ENCODE measurements at regions not wholly inside any gene's neighbourhood (a gene's known extent, or its start where the extent isn't known, plus 50 kb on each side); places are given as distances from the start of the nearest gene placed in this dataset.

DNA sequence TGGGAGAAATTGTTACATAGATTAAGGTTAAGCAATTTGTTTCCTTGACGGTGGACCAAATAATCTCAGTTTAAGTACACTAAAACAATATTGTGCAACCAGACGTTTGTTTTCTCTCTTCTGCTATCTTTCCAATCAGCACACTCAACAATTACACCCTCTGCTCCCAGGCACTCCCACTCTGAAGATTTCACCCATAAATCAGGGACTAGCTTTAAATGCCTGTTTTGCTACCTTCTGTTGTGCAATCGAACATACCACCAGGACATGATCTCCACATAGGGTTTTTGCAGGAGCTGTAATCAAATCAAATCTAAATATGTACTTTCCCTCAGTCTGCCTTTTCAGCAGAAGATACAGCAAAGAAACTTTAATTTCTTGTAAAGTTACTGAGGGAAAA is 405.8 kb upstream of the TLE4 start:
- no peak overlapping the region for H3K27ac Mint-ChIP-seq
- peaks cover 7% of the 10 kb centered on the region for H3K9me3 Mint-ChIP-seq
- H3K4me3 Mint-ChIP-seq: no peak overlapping the region
- DNase-seq: no peak
- no peaks in the 10 kb centered on the region for H3K36me3 Mint-ChIP-seq (ENCODE audit: low read depth)
- ATAC-seq: no peak
- H3K27me3 Mint-ChIP-seq: peaks cover 10% of the 10 kb centered on the region
- peaks cover 4% of the 10 kb centered on the region for H3K4me1 Mint-ChIP-seq

DNA sequence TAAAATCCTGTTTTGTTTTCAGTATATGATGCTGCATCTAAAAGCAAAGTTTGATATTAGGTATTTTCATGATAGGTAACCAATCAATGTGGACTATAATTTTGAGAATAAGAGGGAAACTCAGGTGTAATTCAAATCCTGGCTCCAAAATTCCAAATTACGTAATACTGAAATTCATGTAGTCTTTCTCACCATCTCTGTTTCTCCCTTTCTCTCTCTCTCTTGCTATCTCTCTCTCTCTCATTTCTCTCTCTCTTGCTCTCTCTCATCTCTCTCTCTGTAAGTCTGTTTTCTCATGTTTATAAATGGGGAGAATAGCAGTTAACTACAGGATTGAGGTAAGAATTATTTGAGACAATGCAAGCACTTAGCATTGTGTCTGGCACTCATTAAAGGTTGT is 401.1 kb upstream of the TLE4 start:
- ATAC-seq (no peak), DNase-seq (no peak)
- H3K27me3 Mint-ChIP-seq: peaks cover 4% of the 10 kb centered on the region
- no peaks in the 10 kb centered on the region for H3K36me3 Mint-ChIP-seq (ENCODE audit: low read depth)
- no peaks in the 10 kb centered on the region for H3K4me1 Mint-ChIP-seq
- no peak overlapping the region for H3K4me3 Mint-ChIP-seq
- no peak overlapping the region for H3K27ac Mint-ChIP-seq
- peaks cover 7% of the 10 kb centered on the region for H3K9me3 Mint-ChIP-seq

DNA sequence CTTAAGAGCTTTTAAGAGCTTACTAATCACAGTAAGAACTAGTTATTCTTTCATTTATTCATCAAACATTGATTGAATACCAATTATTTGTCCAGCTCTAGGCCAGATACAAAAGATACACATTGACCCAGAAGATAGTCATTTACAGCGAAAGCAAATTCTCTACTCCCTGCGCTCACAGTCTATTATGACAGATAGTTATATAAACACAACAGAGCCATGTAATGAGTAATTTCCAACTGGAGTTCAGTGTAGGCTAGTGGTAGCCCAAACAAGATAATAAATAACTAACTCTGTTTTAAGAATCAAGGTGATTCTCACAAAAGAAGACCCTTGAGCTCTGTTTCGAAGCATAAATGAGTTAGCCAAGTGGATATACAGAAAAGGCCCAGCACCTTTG is 397.8 kb upstream of the TLE4 start:
- H3K4me3 Mint-ChIP-seq: no peak overlapping the region
- no peak for DNase-seq
- no peaks in the 10 kb centered on the region for H3K4me1 Mint-ChIP-seq
- no peak for ATAC-seq
- peaks cover 3% of the 10 kb centered on the region for H3K27me3 Mint-ChIP-seq
- H3K9me3 Mint-ChIP-seq: peaks cover 7% of the 10 kb centered on the region
- no peaks in the 10 kb centered on the region for H3K36me3 Mint-ChIP-seq (ENCODE audit: low read depth)
- H3K27ac Mint-ChIP-seq: no peak overlapping the region

DNA sequence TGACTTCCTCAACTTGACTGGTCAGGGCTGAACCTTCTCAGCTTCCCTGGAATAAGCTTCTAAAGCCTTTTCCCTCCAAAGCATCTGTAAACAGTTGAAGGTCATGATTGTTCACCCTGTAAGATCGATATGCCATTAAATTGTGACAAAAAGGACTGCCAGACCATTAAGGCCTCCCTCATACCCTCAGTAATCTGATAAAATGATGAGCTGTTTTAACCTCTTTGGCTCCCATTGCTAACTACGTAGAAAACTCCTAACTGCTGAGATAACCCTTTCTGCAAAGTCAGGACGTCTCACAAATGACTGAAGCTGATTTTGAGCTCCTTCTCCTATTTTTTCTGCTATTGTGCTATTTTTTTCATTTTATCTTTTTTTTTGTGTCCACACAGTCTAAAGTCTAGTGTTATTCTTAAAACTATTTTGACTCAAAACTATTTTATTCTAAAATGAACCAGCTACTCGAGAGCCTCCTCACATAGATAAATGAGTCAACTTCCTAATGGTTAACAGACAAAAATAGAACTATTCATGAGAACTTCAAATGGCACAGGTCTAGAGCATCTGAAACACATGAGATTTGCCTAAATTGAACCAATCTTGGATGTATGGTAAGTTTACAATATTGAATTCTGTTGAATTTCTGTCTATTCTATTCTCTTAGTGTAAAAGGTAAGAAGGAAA is 395.6 kb upstream of the TLE4 start:
- no peak overlapping the region for H3K4me3 Mint-ChIP-seq
- H3K27me3 Mint-ChIP-seq: no peaks in the 10 kb centered on the region
- ATAC-seq: no peak
- no peak overlapping the region for H3K27ac Mint-ChIP-seq
- no peaks in the 10 kb centered on the region for H3K9me3 Mint-ChIP-seq
- H3K4me1 Mint-ChIP-seq: no peaks in the 10 kb centered on the region
- DNase-seq: no peak
- no peaks in the 10 kb centered on the region for H3K36me3 Mint-ChIP-seq (ENCODE audit: low read depth)

DNA sequence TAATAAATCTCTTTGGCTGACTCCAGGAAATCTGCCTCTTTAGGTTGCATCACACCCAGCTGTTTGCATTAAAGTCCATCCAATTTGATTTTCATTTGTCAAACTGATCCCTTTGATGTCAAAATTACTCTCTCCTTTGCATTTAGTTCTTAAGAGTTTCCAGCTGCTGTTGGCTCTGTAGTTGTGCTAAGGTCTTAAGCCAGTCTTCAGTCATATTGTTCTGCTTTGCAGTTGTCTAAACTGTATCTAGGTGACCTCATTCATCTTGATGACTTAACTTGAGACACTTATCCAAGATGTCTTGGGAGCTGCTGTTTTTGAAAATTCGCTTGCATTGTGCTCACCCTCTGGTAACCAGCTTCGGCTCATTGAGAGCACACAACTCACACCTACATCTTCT is 386.9 kb upstream of the TLE4 start:
- Mint-ChIP-seq H3K4me1 (no peaks in the 10 kb centered on the region), H3K27ac (no peak overlapping the region), H3K9me3 (no peaks in the 10 kb centered on the region), H3K36me3 (ENCODE audit: low read depth) (no peaks in the 10 kb centered on the region), H3K4me3 (no peak overlapping the region), H3K27me3 (no peaks in the 10 kb centered on the region)
- DNase-seq (no peak), ATAC-seq (no peak)

DNA sequence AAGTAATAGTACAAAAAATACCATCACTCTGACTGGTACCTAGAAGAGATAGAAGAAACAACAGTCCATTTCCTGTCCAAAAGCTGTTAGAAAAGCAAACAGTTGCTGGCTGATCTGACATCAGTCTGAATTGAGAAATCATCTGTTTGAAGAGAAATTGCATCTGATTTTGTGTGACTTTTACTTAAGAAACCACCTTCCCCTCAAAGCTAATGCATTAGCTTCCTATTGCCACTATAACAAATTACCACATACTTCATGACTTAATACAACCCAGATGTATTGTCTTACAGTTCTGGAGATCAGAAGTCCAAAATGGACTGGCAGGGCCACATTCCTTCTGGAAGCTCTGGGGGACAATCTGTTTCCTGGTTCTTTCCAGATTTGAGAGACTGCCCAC is 385.9 kb upstream of the TLE4 start:
- H3K4me1 Mint-ChIP-seq: no peaks in the 10 kb centered on the region
- no peaks in the 10 kb centered on the region for H3K36me3 Mint-ChIP-seq (ENCODE audit: low read depth)
- DNase-seq: no peak
- H3K27ac Mint-ChIP-seq: no peak overlapping the region
- no peaks in the 10 kb centered on the region for H3K27me3 Mint-ChIP-seq
- no peaks in the 10 kb centered on the region for H3K9me3 Mint-ChIP-seq
- ATAC-seq: no peak
- no peak overlapping the region for H3K4me3 Mint-ChIP-seq

DNA sequence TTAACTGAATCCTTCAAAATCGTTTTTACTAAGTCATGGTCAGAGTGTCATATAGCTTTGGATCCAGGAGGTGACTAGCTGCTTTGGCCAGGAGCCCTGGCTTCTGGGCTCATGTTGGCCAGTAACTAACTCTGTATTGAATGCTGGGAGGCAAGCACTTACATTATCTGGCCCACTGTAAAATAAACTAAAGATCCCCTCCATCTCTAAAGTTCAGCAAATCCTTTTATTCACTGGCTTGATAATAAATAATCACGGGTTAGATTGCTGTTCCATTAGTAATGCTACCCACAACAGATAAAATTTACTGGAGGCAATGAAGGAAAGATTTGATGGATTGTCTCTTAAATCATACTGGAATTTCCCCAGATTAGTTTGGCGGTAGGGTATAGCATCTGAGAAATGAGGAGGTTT is 382.2 kb upstream of the TLE4 start:
- no peaks in the 10 kb centered on the region for H3K27me3 Mint-ChIP-seq
- H3K9me3 Mint-ChIP-seq: no peaks in the 10 kb centered on the region
- H3K36me3 Mint-ChIP-seq (ENCODE audit: low read depth): no peaks in the 10 kb centered on the region
- H3K4me1 Mint-ChIP-seq: no peaks in the 10 kb centered on the region
- no peak overlapping the region for H3K27ac Mint-ChIP-seq
- ATAC-seq (no peak), DNase-seq (no peak)
- H3K4me3 Mint-ChIP-seq: no peak overlapping the region

DNA sequence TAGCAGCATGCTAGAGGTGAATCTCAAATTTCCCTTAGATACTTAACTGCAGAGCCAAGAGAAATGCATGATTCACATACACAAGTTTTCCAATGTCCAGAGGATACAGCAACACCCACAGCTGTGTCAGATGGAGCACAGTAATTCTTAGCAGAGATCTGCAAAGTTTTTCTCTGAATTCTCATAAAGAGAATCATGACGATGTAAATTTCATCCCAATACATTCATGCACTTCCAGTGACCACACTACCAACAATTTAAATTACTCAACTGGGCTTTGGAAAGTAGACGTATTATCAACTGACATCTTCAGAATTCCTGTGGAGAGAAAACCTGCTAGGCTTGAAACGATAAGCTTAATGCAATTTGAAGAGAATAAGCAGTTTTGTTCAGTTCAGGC is 378.8 kb upstream of the TLE4 start:
- DNase-seq (no peak), ATAC-seq (no peak)
- H3K9me3 Mint-ChIP-seq: no peaks in the 10 kb centered on the region
- no peaks in the 10 kb centered on the region for H3K27me3 Mint-ChIP-seq
- no peak overlapping the region for H3K4me3 Mint-ChIP-seq
- H3K27ac Mint-ChIP-seq: no peak overlapping the region
- no peaks in the 10 kb centered on the region for H3K36me3 Mint-ChIP-seq (ENCODE audit: low read depth)
- H3K4me1 Mint-ChIP-seq: no peaks in the 10 kb centered on the region

DNA sequence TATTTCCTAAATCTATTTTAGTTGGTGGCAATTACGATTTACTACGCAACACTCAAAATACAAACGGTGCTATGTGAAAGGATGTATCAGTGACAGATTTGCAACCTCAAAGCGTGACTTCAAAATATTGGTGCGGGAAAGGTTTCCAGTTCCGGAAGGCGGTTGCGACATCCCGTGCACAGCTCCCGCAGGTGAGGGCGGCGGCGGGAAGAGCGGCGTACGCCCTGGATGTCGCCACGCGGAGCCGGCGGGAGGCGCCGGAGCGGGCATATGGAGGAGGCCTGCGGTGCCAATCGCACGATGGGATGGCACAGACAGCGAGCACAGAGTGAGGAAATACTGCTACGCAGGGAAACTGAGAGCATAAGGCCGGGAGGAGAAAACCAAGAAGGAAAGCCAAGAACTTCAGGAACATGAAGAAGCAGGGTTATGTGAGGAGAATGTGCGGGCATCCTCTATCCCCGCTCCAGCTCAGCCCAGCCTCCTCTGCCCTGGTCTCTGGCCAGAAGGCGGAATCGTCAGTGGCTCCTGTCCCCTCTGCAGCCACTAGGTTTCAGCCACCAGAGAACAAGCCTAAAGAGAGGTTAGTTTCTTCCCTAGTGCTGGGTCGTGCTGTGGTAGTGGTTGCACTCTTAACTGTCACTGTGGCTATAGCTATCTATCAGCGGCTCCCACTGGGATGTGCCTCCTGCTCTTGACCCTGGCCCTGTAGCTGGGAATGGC is 378.1 kb upstream of the TLE4 start:
- Mint-ChIP-seq H3K27ac (no peak overlapping the region), H3K4me1 (no peaks in the 10 kb centered on the region), H3K4me3 (no peak overlapping the region), H3K36me3 (ENCODE audit: low read depth) (no peaks in the 10 kb centered on the region), H3K9me3 (no peaks in the 10 kb centered on the region), H3K27me3 (no peaks in the 10 kb centered on the region)
- DNase-seq (no peak), ATAC-seq (no peak)

DNA sequence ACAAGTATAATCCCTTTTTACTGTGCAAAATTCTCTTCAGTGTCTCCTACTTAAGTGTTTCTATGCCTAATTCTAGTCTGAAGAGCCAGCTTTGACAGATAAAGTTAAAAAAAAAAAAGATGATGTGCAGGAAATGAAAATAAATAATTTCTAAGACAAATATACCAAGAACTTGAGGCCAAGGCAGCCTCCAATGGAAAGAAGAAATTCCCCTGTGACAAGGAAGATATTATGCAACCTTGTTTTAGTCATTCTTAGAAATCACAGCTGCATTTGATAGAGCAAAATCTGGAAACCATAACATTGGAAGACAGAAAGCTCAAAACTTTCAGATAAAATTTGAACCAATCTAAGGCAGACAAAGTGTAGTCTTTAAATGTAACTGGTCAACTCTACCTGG is 375.9 kb upstream of the TLE4 start:
- H3K27ac Mint-ChIP-seq: no peak overlapping the region
- H3K36me3 Mint-ChIP-seq (ENCODE audit: low read depth): no peaks in the 10 kb centered on the region
- DNase-seq: no peak
- H3K27me3 Mint-ChIP-seq: no peaks in the 10 kb centered on the region
- H3K4me1 Mint-ChIP-seq: no peaks in the 10 kb centered on the region
- ATAC-seq: no peak
- H3K4me3 Mint-ChIP-seq: no peak overlapping the region
- H3K9me3 Mint-ChIP-seq: no peaks in the 10 kb centered on the region

DNA sequence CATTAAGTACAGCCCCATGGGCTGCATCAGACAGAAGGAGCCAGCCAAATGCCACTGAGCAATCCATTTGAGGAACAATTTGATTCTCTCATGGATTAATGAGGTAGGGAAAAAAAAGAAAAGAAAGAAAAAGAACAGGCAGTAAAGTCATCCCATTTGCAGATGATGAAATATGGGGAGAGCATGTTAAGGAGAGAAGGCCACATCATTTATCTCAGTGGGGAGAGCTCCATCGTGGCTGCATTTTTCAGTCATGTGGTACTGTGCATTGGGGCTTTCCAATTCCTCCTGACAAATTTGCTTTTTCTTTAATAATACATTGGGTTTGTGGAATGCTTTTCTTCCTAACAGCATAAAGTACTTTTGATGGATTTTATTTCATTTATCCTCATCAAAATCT is 375.2 kb upstream of the TLE4 start:
- DNase-seq: no peak

DNA sequence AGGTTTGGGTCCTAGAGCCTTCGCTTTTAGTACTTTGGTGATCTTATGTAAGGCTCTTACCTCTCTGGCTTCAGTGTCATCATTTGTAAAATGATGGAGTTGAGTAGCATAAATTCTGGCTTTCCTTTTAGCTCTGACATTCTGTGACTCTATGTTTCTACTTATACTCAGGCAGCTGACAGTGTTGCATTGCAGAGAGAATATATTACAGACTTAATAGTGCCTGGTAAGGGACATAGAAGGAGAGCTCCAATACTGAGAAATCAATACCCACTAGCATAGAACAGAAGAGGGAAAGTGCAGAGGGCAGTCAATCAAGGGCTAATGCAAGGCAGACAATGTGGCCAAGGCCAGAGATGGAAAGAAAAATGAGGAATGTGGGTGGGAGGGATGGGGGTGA is 371.4 kb upstream of the TLE4 start:
- DNase-seq (no peak), ATAC-seq (no peak)
- Mint-ChIP-seq H3K9me3 (no peaks in the 10 kb centered on the region), H3K4me3 (no peak overlapping the region), H3K27ac (no peak overlapping the region), H3K36me3 (ENCODE audit: low read depth) (no peaks in the 10 kb centered on the region), H3K27me3 (no peaks in the 10 kb centered on the region), H3K4me1 (no peaks in the 10 kb centered on the region)

More for the DNA sequence above, 375.2 kb upstream of the TLE4 start:
- H3K27ac Mint-ChIP-seq: no peak overlapping the region
- no peaks in the 10 kb centered on the region for H3K27me3 Mint-ChIP-seq
- H3K36me3 Mint-ChIP-seq (ENCODE audit: low read depth): no peaks in the 10 kb centered on the region
- no peaks in the 10 kb centered on the region for H3K9me3 Mint-ChIP-seq
- H3K4me1 Mint-ChIP-seq: no peaks in the 10 kb centered on the region
- no peak overlapping the region for H3K4me3 Mint-ChIP-seq
- no peak for ATAC-seq

DNA sequence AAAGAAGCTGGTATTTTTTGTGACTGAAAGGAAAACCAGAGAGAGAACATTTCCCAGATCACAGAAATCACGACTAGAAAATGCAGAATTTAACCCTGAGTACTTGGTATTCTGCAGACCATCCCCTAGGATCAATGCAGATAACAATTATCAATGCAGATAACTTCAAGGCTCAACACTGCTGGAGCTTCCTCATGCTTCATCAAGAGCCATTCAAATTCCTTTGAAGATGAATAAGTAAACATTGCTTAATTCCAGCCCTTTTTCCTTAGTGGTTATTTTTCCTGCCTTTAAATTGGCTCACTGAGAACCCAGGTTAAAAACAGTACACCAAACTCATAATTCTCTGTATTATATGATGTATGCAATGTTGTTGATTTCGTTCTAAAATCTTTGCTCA is 370.1 kb upstream of the TLE4 start:
- H3K4me1 Mint-ChIP-seq: no peaks in the 10 kb centered on the region
- DNase-seq: no peak
- no peak overlapping the region for H3K27ac Mint-ChIP-seq
- no peaks in the 10 kb centered on the region for H3K27me3 Mint-ChIP-seq
- no peak for ATAC-seq
- no peaks in the 10 kb centered on the region for H3K36me3 Mint-ChIP-seq (ENCODE audit: low read depth)
- no peaks in the 10 kb centered on the region for H3K9me3 Mint-ChIP-seq
- H3K4me3 Mint-ChIP-seq: no peak overlapping the region

DNA sequence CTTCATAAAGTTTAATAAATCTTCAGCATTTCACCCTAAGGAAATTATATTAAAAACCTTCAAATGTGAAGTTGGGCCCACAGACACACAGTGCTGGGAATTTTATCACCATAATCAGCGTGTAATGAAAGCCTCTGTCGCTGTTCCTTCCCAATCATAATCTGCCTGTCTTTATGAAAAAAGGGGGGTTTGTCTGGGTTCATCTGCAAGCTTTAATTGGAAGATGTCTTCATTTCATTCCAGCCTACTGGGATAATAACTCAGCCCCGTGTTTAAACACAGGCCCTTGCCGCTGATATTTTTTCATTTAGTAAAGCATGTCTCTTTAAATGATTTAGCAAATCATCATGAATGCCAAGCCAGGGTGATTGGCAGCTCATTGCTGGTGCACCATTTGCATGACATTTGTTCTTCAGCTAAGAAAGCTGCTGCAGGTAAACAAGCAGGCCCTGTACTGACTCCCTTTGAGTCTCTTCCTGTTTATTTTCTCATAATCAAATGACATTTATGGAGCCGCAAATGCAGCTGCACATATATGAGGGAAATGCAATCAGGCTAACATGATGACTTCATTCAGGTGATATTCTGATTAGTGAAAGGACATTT is 362.9 kb upstream of the TLE4 start:
- Mint-ChIP-seq H3K36me3 (ENCODE audit: low read depth) (no peaks in the 10 kb centered on the region), H3K4me1 (no peaks in the 10 kb centered on the region), H3K4me3 (no peak overlapping the region), H3K27me3 (no peaks in the 10 kb centered on the region), H3K27ac (no peak overlapping the region), H3K9me3 (no peaks in the 10 kb centered on the region)
- ATAC-seq (no peak), DNase-seq (no peak)

DNA sequence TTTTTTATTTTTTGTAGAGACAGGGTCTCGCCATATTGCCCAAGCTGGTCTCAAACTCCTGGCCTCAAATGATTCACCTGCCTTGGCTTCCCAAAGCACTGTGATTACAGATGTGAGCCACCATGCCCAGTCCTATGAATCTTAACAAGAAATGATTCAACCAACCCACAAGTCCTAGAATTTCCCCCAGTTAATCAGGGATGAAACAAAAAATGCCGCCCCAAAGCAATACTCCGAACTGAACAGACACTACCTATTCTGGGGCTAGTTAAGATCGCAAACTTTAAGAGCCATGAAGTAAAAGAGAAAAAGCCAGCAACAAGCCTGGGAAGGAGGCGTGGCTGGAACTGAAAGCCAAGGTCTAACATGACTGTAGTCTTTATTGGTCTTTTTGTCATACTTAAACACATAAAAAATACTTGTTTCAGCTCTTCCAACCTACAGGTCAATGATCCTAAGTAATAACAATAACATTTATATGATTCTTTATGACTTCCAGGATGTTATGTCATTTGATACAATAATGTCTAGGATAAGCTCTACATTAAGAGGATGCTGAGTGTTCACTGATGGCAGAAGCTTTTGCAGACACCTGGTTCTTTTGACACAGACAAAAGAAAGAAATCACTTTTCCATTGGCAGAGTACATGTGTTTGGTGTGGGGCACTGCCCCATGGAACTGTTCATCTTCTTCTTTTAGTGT is 361.1 kb upstream of the TLE4 start:
- ATAC-seq: no peak
- Mint-ChIP-seq H3K27ac (no peak overlapping the region), H3K36me3 (ENCODE audit: low read depth) (no peaks in the 10 kb centered on the region), H3K9me3 (no peaks in the 10 kb centered on the region), H3K27me3 (no peaks in the 10 kb centered on the region), H3K4me3 (no peak overlapping the region), H3K4me1 (no peaks in the 10 kb centered on the region)
- DNase-seq: no peak

All from activated naive CD8-positive, alpha-beta T cell treated with anti-CD3 and anti-CD28 coated beads, Interleukin-2, amount 50 U/mL, for 24 hours (primary cell).